ENCODE measurements at regions not wholly inside any gene's neighbourhood (a gene's known extent, or its start where the extent isn't known, plus 50 kb on each side); places are given as distances from the start of the nearest gene placed in this dataset.
A peak's percentile ranks its signal among the peaks of the same experiment; 100 is the strongest.

GRCh38 chr20:22217712-22218352, 366.5 kb downstream of the FOXA2 start:
- DNase-seq = no peak

- no peak for DNase-seq
Measured at GRCh38 chr20:22216984-22217383, 367.4 kb downstream of the FOXA2 start.

- no peak for DNase-seq
Measured at GRCh38 chr20:22214296-22214695, 370.1 kb downstream of the FOXA2 start.

GRCh38 chr20:22213271-22213670, 371.1 kb downstream of the FOXA2 start:
- DNase-seq = no peak

GRCh38 chr20:22207280-22207679, 377.1 kb downstream of the FOXA2 start:
- DNase-seq = peak; percentile 47

GRCh38 chr20:22204801-22205200, 379.6 kb downstream of the FOXA2 start:
- DNase-seq = no peak

- no peak for DNase-seq
Measured at GRCh38 chr20:22182148-22182547, 402.2 kb downstream of the FOXA2 start.

GRCh38 chr20:22180244-22180643, 404.1 kb downstream of the FOXA2 start:
- no peak for DNase-seq

GRCh38 chr20:22160101-22160652, 424.2 kb downstream of the FOXA2 start:
- peak; percentile 19 for DNase-seq

- DNase-seq = no peak
Measured at GRCh38 chr20:22159276-22159675, 425.1 kb downstream of the FOXA2 start.

GRCh38 chr20:22127587-22127986, 422.1 kb downstream of the PAX1 start:
- DNase-seq = no peak

GRCh38 chr20:22106308-22106938, 401.0 kb downstream of the PAX1 start:
- peak; percentile 46 for DNase-seq

GRCh38 chr20:22101606-22102005, 396.1 kb downstream of the PAX1 start:
- no peak for DNase-seq

- DNase-seq = no peak
Measured at GRCh38 chr20:22100686-22101085, 395.2 kb downstream of the PAX1 start.

- no peak for DNase-seq
Measured at GRCh38 chr20:22099348-22099747, 393.9 kb downstream of the PAX1 start.

GRCh38 chr20:22098511-22098910, 393.0 kb downstream of the PAX1 start:
- DNase-seq = no peak

GRCh38 chr20:22093122-22093521, 387.7 kb downstream of the PAX1 start:
- DNase-seq = no peak

GRCh38 chr20:22088882-22089281, 383.4 kb downstream of the PAX1 start:
- DNase-seq = no peak

- DNase-seq = no peak
Measured at GRCh38 chr20:22080985-22081384, 375.5 kb downstream of the PAX1 start.

- no peak for DNase-seq
Measured at GRCh38 chr20:22074635-22075034, 369.2 kb downstream of the PAX1 start.

GRCh38 chr20:22071841-22072240, 366.4 kb downstream of the PAX1 start:
- no peak for DNase-seq

- DNase-seq = no peak
Measured at GRCh38 chr20:22070610-22071058, 365.2 kb downstream of the PAX1 start.

GRCh38 chr20:22063753-22064152, 358.3 kb downstream of the PAX1 start:
- DNase-seq = no peak

- no peak for DNase-seq
Measured at GRCh38 chr20:22062874-22063273, 357.4 kb downstream of the PAX1 start.

GRCh38 chr20:22060610-22061009, 355.1 kb downstream of the PAX1 start:
- no peak for DNase-seq
